WTC11 (cell line): ENCODE measurements at regions not wholly inside any gene's neighbourhood (a gene's known extent, or its start where the extent isn't known, plus 50 kb on each side); places are given as distances from the start of the nearest gene placed in this dataset.

Experiments
- ATAC-seq: fragments of 200-7000 bp; cut with Tn5 transposase; 2 replicates; pipeline ENCODE4 v1.10.0; 2021; ENCODE audit warnings: mild to moderate bottlenecking, moderate library complexity
- CTCF ChIA-PET: fragments of 300-600 bp; sonication (Branson Sonifier 250); formaldehyde crosslinking; loops from one replicate; lab custom pipeline; 2021; ENCODE audit warnings: antibody characterized with exemption; lab: Charles Lee
- POLR2A ChIA-PET: fragments of 350-600 bp; sonication (Branson Sonifier 250); formaldehyde crosslinking; loops from one replicate; lab custom pipeline; 2021; ENCODE audit warnings: antibody characterized with exemption; lab: Charles Lee
- DNase-seq: peaks from one replicate; pipeline ENCODE4 v3.0.0; 2021; ENCODE audit warnings: low spot score
- H3K27ac Mint-ChIP-seq: 2 replicates; pipeline ENCODE4 v1.8.0; 2021; ENCODE audit warnings: mixed read lengths
- H3K27me3 Mint-ChIP-seq: 2 replicates; pipeline ENCODE4 v1.8.0; 2021; ENCODE audit warnings: low read depth, mild to moderate bottlenecking, moderate library complexity, mixed read lengths
- H3K36me3 Mint-ChIP-seq: 2 replicates; pipeline ENCODE4 v1.8.0; 2021; ENCODE audit warnings: mixed read lengths
- H3K4me1 Mint-ChIP-seq: 2 replicates; pipeline ENCODE4 v1.8.0; 2022; ENCODE audit warnings: mixed read lengths
- H3K4me3 Mint-ChIP-seq: 2 replicates; pipeline ENCODE4 v1.8.0; 2021; ENCODE audit warnings: mild to moderate bottlenecking, moderate library complexity, mixed read lengths
- H3K9me3 Mint-ChIP-seq: 2 replicates; pipeline ENCODE4 v1.8.0; 2021; ENCODE audit warnings: mixed read lengths
- ATF1 ChIP-seq: sonication (generic); formaldehyde crosslinking; IDR thresholded peaks from 2 replicates; pipeline ENCODE4 v1.8.1; 2023; ENCODE audit warnings: mild to moderate bottlenecking, moderate library complexity, missing genetic modification reagents
- ATF3 ChIP-seq: sonication (generic); formaldehyde crosslinking; conservative IDR thresholded peaks from 2 replicates; pipeline ENCODE4 v1.8.1; 2022; ENCODE audit warnings: mild to moderate bottlenecking, missing genetic modification reagents
- CTCF ChIP-seq: fragments of 200-600 bp; IDR thresholded peaks from 2 replicates; pipeline ENCODE4 v1.8.0; 2022; ENCODE audit warnings: antibody characterized with exemption
- E2F5 ChIP-seq: sonication (generic); formaldehyde crosslinking; IDR thresholded peaks from 2 replicates; pipeline ENCODE4 v1.8.1; 2022; ENCODE audit warnings: mild to moderate bottlenecking, moderate library complexity, missing genetic modification reagents
- ESRRA ChIP-seq: sonication (generic); formaldehyde crosslinking; IDR thresholded peaks from 2 replicates; pipeline ENCODE4 v1.8.1; 2022; ENCODE audit warnings: mild to moderate bottlenecking, missing genetic modification reagents, borderline replicate concordance
- ETV6 ChIP-seq: sonication (generic); formaldehyde crosslinking; IDR thresholded peaks from 2 replicates; pipeline ENCODE4 v1.8.1; 2022; ENCODE audit warnings: mild to moderate bottlenecking, missing genetic modification reagents
- FOXK1 ChIP-seq: sonication (generic); formaldehyde crosslinking; IDR thresholded peaks from 2 replicates; pipeline ENCODE4 v1.8.0; 2022; ENCODE audit warnings: mild to moderate bottlenecking, moderate library complexity, missing genetic modification reagents
- FOXP1 ChIP-seq: sonication (generic); formaldehyde crosslinking; IDR thresholded peaks from 2 replicates; pipeline ENCODE4 v1.8.0; 2022; ENCODE audit warnings: missing genetic modification reagents, mild to moderate bottlenecking, moderate library complexity, borderline replicate concordance
- GTF2I ChIP-seq: fragments of 250-450 bp; sonication (Bioruptor Pico); conservative IDR thresholded peaks from 2 replicates; pipeline ENCODE4 v1.4.0; 2021; ENCODE audit warnings: mild to moderate bottlenecking
- IRF1 ChIP-seq: sonication (generic); formaldehyde crosslinking; IDR thresholded peaks from 2 replicates; pipeline ENCODE4 v1.8.0; 2023; ENCODE audit warnings: missing genetic modification reagents
- NR2C2 ChIP-seq: sonication (generic); formaldehyde crosslinking; IDR thresholded peaks from 2 replicates; pipeline ENCODE4 v1.8.0; 2022; ENCODE audit warnings: mild to moderate bottlenecking, missing genetic modification reagents
- NR3C1 ChIP-seq: sonication (generic); formaldehyde crosslinking; conservative IDR thresholded peaks from 2 replicates; pipeline ENCODE4 v1.8.1; 2023; ENCODE audit warnings: low read depth, mild to moderate bottlenecking, missing genetic modification reagents
- RORB ChIP-seq: fragments of 250-450 bp; sonication (Bioruptor Pico); IDR thresholded peaks from 2 replicates; pipeline ENCODE4 v1.9.0; 2021; ENCODE audit warnings: mild to moderate bottlenecking
- SP1 ChIP-seq: sonication (generic); formaldehyde crosslinking; conservative IDR thresholded peaks from 2 replicates; pipeline ENCODE4 v1.8.1; 2022; ENCODE audit warnings: missing genetic modification reagents
- TCF7 ChIP-seq: sonication (generic); formaldehyde crosslinking; IDR thresholded peaks from 2 replicates; pipeline ENCODE4 v1.8.0; 2022; ENCODE audit warnings: mild to moderate bottlenecking, low read depth, missing genetic modification reagents, moderate library complexity
- TEAD4 ChIP-seq: sonication (generic); formaldehyde crosslinking; IDR thresholded peaks from 2 replicates; pipeline ENCODE4 v1.8.0; 2022; ENCODE audit warnings: mild to moderate bottlenecking, missing genetic modification reagents
- ZNF532 ChIP-seq: fragments of 250-450 bp; sonication (Bioruptor Pico); IDR thresholded peaks from 2 replicates; pipeline ENCODE4 v1.9.0; 2021; ENCODE audit warnings: mild to moderate bottlenecking, borderline replicate concordance
- TF ChIP-seq, protein P1 (sequence below): sonication (generic); formaldehyde crosslinking; IDR thresholded peaks from 2 replicates; pipeline ENCODE4 v1.8.1; 2022; ENCODE audit warnings: mild to moderate bottlenecking, missing genetic modification reagents, moderate library complexity, borderline replicate concordance
- TF ChIP-seq, protein P2 (sequence below): sonication (generic); formaldehyde crosslinking; IDR thresholded peaks from 2 replicates; pipeline ENCODE4 v1.8.0; 2022; ENCODE audit warnings: mild to moderate bottlenecking, missing genetic modification reagents
- TF ChIP-seq, protein P3 (sequence below): sonication (generic); formaldehyde crosslinking; IDR thresholded peaks from 2 replicates; pipeline ENCODE4 v1.8.1; 2023; ENCODE audit warnings: mild to moderate bottlenecking, missing genetic modification reagents, borderline replicate concordance

DNA sequence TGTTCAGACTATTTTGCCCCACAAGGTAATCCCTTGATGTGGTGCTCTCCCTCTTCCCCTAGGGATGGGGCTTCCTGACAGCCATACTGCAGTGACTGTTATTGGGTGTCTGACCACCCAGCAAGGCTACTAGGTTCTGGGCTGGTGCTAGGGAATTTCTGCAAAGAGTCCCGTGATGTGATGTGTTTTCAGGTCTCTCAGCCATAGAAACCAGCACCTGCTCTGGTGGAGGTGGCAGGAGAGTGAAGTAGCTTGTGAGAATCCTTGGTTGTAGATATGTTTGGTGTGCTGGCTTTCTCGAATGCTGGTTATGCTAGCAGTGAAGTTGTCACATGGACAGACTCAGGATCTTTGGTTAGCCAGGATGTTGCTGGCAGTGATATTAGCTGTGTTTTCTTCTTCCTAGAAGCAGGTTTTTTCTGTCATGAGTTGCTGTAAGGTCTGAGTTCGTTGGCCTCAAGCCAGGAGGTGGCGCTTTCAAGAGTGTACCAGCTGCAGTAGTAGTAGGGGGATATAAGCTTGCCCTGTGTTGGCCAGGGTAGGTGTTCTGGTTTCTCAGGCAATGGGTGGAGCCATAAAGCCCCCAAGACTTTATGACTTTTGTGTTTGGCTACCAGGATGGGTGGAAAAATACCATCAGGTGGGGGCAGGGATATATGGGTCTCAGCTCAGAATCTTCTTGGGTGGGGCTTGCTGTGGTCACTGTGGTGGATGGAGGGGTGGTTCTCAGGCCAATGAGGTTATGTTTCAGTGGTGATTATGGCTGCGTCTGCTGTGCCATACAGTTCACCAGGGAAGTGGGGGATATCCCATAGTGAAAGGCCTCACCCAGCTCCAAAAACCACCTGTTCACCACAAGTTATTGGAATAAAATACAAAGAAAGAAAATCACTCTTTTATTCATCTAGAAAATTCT, 1112.3 kb downstream of the KCNT2 start (continued):
- TF ChIP-seq RORB (CRISPR knock-in tag) (no peak), IRF1 (no peak), FOXK1 (CRISPR knock-in tag) (no peak), NR3C1 (CRISPR knock-in tag) (no peak)

DNA sequence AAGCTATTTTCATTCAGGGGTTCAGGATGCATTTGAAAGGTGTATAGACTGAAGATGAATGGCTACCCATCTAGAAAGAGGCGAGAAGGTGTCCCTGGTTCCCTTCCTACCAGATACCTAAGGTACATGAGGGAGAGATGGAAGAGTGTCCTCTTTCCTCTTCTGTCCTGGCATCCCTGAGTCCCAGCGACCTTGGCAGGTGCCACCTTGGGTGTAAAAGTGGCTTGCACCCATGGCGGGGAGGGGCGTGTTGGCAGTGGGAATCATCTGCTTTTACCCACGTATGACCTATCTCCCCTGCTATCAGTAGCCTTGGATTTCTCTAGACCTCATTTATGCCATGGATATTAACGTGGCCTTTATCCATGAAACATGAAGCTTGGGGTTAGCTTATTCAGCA, 1126.1 kb downstream of the KCNT2 start:
- Mint-ChIP-seq H3K36me3 (peaks cover 3% of the 10 kb centered on the region; the same call in 1 of the 2 replicates), H3K4me1 (peaks cover 11% of the 10 kb centered on the region), H3K27ac (no peak overlapping the region), H3K27me3 (no peaks in the 10 kb centered on the region), H3K9me3 (peaks cover 6% of the 10 kb centered on the region), H3K4me3 (no peak overlapping the region)
- POLR2A ChIA-PET, result no interaction called here
- DNase-seq (no peak), ATAC-seq (no peak)
- CTCF ChIA-PET, result interaction anchor here (1.0 to 1.7 kb wide), 2 partner anchors 14 to 1179 kb away, joined by 4 to 6 read pairs; no protein-coding TSS in a partner anchor
- TF ChIP-seq FOXP1 (CRISPR knock-in tag), result no peak
- TF ChIP-seq, protein P1, sequence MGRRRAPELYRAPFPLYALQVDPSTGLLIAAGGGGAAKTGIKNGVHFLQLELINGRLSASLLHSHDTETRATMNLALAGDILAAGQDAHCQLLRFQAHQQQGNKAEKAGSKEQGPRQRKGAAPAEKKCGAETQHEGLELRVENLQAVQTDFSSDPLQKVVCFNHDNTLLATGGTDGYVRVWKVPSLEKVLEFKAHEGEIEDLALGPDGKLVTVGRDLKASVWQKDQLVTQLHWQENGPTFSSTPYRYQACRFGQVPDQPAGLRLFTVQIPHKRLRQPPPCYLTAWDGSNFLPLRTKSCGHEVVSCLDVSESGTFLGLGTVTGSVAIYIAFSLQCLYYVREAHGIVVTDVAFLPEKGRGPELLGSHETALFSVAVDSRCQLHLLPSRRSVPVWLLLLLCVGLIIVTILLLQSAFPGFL (CRISPR knock-in tag), result no peak
- TF ChIP-seq, protein P2, sequence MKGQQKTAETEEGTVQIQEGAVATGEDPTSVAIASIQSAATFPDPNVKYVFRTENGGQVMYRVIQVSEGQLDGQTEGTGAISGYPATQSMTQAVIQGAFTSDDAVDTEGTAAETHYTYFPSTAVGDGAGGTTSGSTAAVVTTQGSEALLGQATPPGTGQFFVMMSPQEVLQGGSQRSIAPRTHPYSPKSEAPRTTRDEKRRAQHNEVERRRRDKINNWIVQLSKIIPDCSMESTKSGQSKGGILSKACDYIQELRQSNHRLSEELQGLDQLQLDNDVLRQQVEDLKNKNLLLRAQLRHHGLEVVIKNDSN (CRISPR knock-in tag), result no peak
- TF ChIP-seq TCF7 (CRISPR knock-in tag), result no peak
- no peak for TF ChIP-seq E2F5
- TF ChIP-seq, protein P3, sequence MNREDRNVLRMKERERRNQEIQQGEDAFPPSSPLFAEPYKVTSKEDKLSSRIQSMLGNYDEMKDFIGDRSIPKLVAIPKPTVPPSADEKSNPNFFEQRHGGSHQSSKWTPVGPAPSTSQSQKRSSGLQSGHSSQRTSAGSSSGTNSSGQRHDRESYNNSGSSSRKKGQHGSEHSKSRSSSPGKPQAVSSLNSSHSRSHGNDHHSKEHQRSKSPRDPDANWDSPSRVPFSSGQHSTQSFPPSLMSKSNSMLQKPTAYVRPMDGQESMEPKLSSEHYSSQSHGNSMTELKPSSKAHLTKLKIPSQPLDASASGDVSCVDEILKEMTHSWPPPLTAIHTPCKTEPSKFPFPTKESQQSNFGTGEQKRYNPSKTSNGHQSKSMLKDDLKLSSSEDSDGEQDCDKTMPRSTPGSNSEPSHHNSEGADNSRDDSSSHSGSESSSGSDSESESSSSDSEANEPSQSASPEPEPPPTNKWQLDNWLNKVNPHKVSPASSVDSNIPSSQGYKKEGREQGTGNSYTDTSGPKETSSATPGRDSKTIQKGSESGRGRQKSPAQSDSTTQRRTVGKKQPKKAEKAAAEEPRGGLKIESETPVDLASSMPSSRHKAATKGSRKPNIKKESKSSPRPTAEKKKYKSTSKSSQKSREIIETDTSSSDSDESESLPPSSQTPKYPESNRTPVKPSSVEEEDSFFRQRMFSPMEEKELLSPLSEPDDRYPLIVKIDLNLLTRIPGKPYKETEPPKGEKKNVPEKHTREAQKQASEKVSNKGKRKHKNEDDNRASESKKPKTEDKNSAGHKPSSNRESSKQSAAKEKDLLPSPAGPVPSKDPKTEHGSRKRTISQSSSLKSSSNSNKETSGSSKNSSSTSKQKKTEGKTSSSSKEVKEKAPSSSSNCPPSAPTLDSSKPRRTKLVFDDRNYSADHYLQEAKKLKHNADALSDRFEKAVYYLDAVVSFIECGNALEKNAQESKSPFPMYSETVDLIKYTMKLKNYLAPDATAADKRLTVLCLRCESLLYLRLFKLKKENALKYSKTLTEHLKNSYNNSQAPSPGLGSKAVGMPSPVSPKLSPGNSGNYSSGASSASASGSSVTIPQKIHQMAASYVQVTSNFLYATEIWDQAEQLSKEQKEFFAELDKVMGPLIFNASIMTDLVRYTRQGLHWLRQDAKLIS (CRISPR knock-in tag), result no peak
- TF ChIP-seq ZNF532 (CRISPR knock-in tag), result no peak
- TF ChIP-seq GTF2I (CRISPR knock-in tag), result no peak
- no peak for TF ChIP-seq ATF1 (CRISPR knock-in tag)
- TF ChIP-seq ESRRA (CRISPR knock-in tag), result no peak
- no peak for TF ChIP-seq NR2C2 (CRISPR knock-in tag)
- no peak for TF ChIP-seq ATF3 (CRISPR knock-in tag)
- TF ChIP-seq SP1 (CRISPR knock-in tag), result no peak
- TF ChIP-seq TEAD4 (CRISPR knock-in tag), result no peak
- TF ChIP-seq CTCF, result no peak
- TF ChIP-seq ETV6 (CRISPR knock-in tag), result no peak
